ENCODE measurements at regions not wholly inside any gene's neighbourhood (a gene's known extent, or its start where the extent isn't known, plus 50 kb on each side); places are given as distances from the start of the nearest gene placed in this dataset.

DNA sequence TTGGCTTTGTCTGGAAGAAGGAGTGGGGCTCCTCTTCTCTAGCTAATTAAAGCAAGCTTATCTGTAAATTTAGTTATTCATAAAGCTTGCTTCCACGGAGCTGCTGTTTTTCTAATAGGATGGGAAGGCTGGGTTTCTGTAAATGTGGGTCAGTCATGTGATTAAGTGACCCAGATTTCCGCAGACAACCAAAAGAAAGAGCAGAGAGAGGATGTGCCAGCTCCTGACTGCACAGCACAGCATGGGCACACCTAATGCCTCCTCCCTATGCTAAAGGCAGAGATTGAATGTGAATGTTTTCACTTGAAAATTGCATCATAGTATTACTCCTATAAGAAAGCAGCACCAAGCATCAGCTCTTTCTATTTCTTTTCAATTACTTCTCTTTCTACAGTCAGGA is 160.2 kb downstream of the FAT3 start:
- no peaks in the 10 kb centered on the region for H3K27me3 ChIP-seq (replicated peaks; ENCODE audit: insufficient read depth)
- H3K27ac ChIP-seq, result no peak overlapping the region
- no peaks in the 10 kb centered on the region for H3K9me3 ChIP-seq
- no peaks in the 10 kb centered on the region for H3K36me3 ChIP-seq
- H3K4me3 ChIP-seq, result no peak overlapping the region
- TF ChIP-seq, protein P1, sequence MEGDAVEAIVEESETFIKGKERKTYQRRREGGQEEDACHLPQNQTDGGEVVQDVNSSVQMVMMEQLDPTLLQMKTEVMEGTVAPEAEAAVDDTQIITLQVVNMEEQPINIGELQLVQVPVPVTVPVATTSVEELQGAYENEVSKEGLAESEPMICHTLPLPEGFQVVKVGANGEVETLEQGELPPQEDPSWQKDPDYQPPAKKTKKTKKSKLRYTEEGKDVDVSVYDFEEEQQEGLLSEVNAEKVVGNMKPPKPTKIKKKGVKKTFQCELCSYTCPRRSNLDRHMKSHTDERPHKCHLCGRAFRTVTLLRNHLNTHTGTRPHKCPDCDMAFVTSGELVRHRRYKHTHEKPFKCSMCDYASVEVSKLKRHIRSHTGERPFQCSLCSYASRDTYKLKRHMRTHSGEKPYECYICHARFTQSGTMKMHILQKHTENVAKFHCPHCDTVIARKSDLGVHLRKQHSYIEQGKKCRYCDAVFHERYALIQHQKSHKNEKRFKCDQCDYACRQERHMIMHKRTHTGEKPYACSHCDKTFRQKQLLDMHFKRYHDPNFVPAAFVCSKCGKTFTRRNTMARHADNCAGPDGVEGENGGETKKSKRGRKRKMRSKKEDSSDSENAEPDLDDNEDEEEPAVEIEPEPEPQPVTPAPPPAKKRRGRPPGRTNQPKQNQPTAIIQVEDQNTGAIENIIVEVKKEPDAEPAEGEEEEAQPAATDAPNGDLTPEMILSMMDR (IDR thresholded peaks at IDR 0.05), result no peak
- H3K4me1 ChIP-seq (ENCODE audit: control insufficient read depth in 1 of 2, low read depth in 2 of 2), result peaks cover 12 to 21% of the 10 kb centered on the region in 2 donors
- ATAC-seq (ENCODE audit: insufficient number of reproducible peaks, low FRiP score, low read depth) (no peak), DNase-seq (ENCODE audit: low spot score) (no peak)

GRCh38 chr11:92386577-92386976 is 162.0 kb downstream of the FAT3 start:
- TF ChIP-seq, protein P1 (IDR thresholded peaks at IDR 0.05), result no peak
- no peak for DNase-seq (ENCODE audit: low spot score)
- Histone ChIP-seq H3K9me3 (no peaks in the 10 kb centered on the region), H3K27me3 (replicated peaks; ENCODE audit: insufficient read depth) (no peaks in the 10 kb centered on the region), H3K4me1 (ENCODE audit: control insufficient read depth in 1 of 2, low read depth in 2 of 2) (peaks cover 9 to 21% of the 10 kb centered on the region in 2 donors), H3K36me3 (no peaks in the 10 kb centered on the region), H3K4me3 (no peak overlapping the region), H3K27ac (no peak overlapping the region)
- ATAC-seq (ENCODE audit: insufficient number of reproducible peaks, low FRiP score, low read depth), result no peak

- no peak overlapping the region for H3K27ac ChIP-seq
- H3K9me3 ChIP-seq, result no peaks in the 10 kb centered on the region
- no peak for ATAC-seq (ENCODE audit: insufficient number of reproducible peaks, low FRiP score, low read depth)
- TF ChIP-seq, protein P1 (IDR thresholded peaks at IDR 0.05), result no peak
- no peak for DNase-seq (ENCODE audit: low spot score)
- H3K27me3 ChIP-seq (replicated peaks; ENCODE audit: insufficient read depth), result no peaks in the 10 kb centered on the region
- no peak overlapping the region for H3K4me3 ChIP-seq
- H3K36me3 ChIP-seq, result no peaks in the 10 kb centered on the region
- peaks cover 9 to 21% of the 10 kb centered on the region in 2 donors for H3K4me1 ChIP-seq (ENCODE audit: control insufficient read depth in 1 of 2, low read depth in 2 of 2)
These were observed 163.2 kb downstream of the FAT3 start for GRCh38 chr11:92387859-92388258.

- Histone ChIP-seq H3K9me3 (no peaks in the 10 kb centered on the region), H3K4me3 (no peak overlapping the region), H3K36me3 (no peaks in the 10 kb centered on the region), H3K27ac (no peak overlapping the region), H3K4me1 (ENCODE audit: control insufficient read depth in 1 of 2, low read depth in 2 of 2) (peaks cover 9 to 21% of the 10 kb centered on the region in 2 donors), H3K27me3 (replicated peaks; ENCODE audit: insufficient read depth) (no peaks in the 10 kb centered on the region)
- DNase-seq (ENCODE audit: low spot score) (no peak), ATAC-seq (ENCODE audit: insufficient number of reproducible peaks, low FRiP score, low read depth) (no peak)
- TF ChIP-seq, protein P1 (IDR thresholded peaks at IDR 0.05), result peak; percentile 19
These were observed 163.8 kb downstream of the FAT3 start for GRCh38 chr11:92388380-92388779.

DNA sequence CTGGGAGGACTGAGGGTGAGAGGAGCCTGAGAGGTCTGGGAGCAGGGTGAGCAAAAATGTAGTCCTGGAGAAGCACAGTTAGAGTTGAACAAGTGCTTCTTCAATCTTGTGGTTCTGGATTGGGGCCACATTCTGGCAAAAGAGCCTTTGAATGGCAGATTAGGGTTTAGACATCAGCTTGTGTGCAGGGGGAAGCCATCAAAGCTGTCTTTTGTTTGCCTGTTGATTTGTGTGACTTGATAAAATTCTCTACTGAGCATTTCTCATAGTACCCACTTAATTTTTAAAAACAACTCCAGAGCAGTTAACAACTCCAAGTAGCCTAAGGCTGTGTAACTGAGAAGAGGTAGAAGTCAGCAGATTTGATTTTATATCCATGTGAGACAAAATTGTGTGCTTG is 166.2 kb downstream of the FAT3 start:
- no peaks in the 10 kb centered on the region for H3K4me1 ChIP-seq (ENCODE audit: control insufficient read depth in 1 of 2, low read depth in 2 of 2)
- H3K9me3 ChIP-seq, result no peaks in the 10 kb centered on the region
- no peak overlapping the region for H3K27ac ChIP-seq
- H3K4me3 ChIP-seq, result no peak overlapping the region
- no peaks in the 10 kb centered on the region for H3K36me3 ChIP-seq
- TF ChIP-seq, protein P1 (IDR thresholded peaks at IDR 0.05), result no peak
- ATAC-seq (ENCODE audit: insufficient number of reproducible peaks, low FRiP score, low read depth) (no peak), DNase-seq (ENCODE audit: low spot score) (no peak)
- no peaks in the 10 kb centered on the region for H3K27me3 ChIP-seq (replicated peaks; ENCODE audit: insufficient read depth)

Data from thoracic aorta (tissue), 2 donors.